Activated CD4-positive, alpha-beta memory T cell treated with anti-CD3 and anti-CD28 coated beads for 36 hours (primary cell): ENCODE measurements at regions not wholly inside any gene's neighbourhood (a gene's known extent, or its start where the extent isn't known, plus 50 kb on each side); places are given as distances from the start of the nearest gene placed in this dataset.
"Not testable (repeated sequence)": the region's sequence is repeated elsewhere in the genome, so short reads cannot be mapped to it uniquely, and the experiment has no call there.

ENCODE experiments used
- CTCF ChIA-PET: fragments of 350-600 bp; sonication (Branson Sonifier 250); formaldehyde crosslinking; loops from one replicate; lab custom pipeline; 2021; ENCODE audit warnings: antibody characterized with exemption, inconsistent platforms; lab: Charles Lee
- POLR2A ChIA-PET: fragments of 350-600 bp; sonication (Branson Sonifier 250); formaldehyde crosslinking; loops from one replicate; lab custom pipeline; 2021; ENCODE audit warnings: antibody characterized with exemption; lab: Charles Lee
- DNase-seq: peaks from one replicate; pipeline ENCODE4 v3.0.0-alpha.2; 2020
- H3K27ac Mint-ChIP-seq: one replicate; pipeline ENCODE4 v1.8.0; 2021; ENCODE audit warnings: mixed read lengths
- H3K27me3 Mint-ChIP-seq: one replicate; pipeline ENCODE4 v1.8.0; 2021; ENCODE audit warnings: mixed read lengths
- H3K36me3 Mint-ChIP-seq: one replicate; pipeline ENCODE4 v1.8.0; 2021; ENCODE audit warnings: mixed read lengths
- H3K4me1 Mint-ChIP-seq: one replicate; pipeline ENCODE4 v1.8.0; 2021; ENCODE audit warnings: low read depth, mixed read lengths
- H3K4me3 Mint-ChIP-seq: one replicate; pipeline ENCODE4 v1.8.0; 2021; ENCODE audit warnings: mild to moderate bottlenecking, mixed read lengths
- H3K9me3 Mint-ChIP-seq: one replicate; pipeline ENCODE4 v1.8.0; 2021; ENCODE audit warnings: mixed read lengths
- intact Hi-C: fragments of 100-400 bp; cut with micrococcal nuclease; formaldehyde crosslinking; loops from one replicate; pipeline ENCODE4 v1.15.1; 2023

DNA sequence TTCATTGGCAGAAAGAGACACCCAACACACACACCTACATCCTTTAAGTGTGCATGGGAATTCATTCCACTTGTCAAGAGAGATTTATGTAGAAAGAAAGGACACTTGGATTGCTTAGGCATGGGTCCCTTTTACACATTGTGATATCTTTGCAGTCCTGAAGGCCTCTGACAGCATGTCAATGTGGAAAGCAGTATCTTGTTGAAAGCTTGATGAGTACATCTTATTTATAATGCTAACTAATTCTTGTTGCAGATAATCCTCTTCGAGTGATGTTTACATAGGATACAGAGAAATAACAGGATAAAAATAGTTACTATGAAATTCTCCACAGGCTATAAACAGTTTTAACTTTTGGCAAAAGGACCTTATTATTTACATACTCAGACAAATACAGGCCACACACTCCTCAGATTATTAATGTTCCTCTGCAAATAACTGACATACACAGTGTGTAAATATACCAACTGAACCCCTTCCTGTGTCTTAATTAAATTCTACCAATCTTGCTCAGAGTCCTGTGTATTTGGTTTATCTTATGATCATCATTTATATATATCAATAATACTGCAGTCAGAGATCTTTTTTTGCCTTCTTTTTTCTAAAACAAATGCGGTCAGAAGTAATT is 111.8 kb upstream of the DIO2 start:
- Mint-ChIP-seq H3K9me3 (peaks cover 15% of the 10 kb centered on the region), H3K4me3 (no peak overlapping the region), H3K4me1 (no peaks in the 10 kb centered on the region), H3K36me3 (no peaks in the 10 kb centered on the region), H3K27ac (no peak overlapping the region), H3K27me3 (no peaks in the 10 kb centered on the region)
- ChIA-PET CTCF (no interaction called here), POLR2A (no interaction called here)
- no peak for DNase-seq
- intact Hi-C loops: no loop called here

DNA sequence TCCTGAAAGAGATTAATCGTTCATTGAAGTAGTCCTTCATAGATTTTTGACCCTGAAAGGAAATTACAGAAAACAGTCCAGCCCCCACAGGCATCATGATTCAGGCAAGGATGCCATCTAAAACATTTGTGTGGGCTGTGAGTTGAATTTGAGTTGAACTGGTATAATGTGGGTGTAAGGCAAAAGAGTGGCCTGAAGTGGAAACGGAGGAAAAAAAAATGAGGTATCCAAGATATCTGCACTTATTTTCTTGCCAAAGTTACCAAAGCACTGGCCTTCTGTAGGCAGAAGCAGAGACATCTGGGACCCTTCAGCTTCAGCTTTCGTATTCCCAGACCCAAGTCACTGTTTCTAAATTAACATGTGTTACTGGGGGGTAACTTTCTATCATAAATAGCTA is 105.1 kb upstream of the DIO2 start:
- Mint-ChIP-seq H3K4me3 (no peak overlapping the region), H3K27me3 (no peaks in the 10 kb centered on the region), H3K27ac (no peak overlapping the region), H3K9me3 (peaks cover 15% of the 10 kb centered on the region), H3K4me1 (no peaks in the 10 kb centered on the region), H3K36me3 (no peaks in the 10 kb centered on the region)
- ChIA-PET CTCF (no interaction called here), POLR2A (no interaction called here)
- no peak for DNase-seq
- intact Hi-C loops: no loop called here

DNA sequence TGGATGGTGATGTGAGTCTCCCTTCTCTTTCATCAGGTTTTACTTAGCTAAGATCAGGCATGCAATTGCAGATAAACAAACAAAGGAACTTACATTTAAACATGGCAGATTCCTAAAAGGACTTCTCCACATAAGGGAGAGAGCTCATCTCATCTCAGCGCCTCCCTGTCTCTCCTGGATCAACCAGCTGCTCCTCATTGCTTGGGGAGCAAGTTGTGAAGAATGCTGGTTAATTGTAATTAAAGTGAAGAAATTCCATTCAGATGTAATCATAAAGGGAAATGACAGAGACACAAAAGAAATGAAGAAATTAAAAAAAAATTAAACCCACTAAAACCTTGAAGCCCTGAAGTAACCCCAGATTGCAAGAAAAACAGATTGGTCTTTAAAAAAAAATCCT is 104.4 kb upstream of the DIO2 start:
- no peaks in the 10 kb centered on the region for H3K27me3 Mint-ChIP-seq
- H3K4me3 Mint-ChIP-seq: no peak overlapping the region
- H3K27ac Mint-ChIP-seq: no peak overlapping the region
- no peaks in the 10 kb centered on the region for H3K36me3 Mint-ChIP-seq
- H3K9me3 Mint-ChIP-seq: peaks cover 14% of the 10 kb centered on the region
- no peaks in the 10 kb centered on the region for H3K4me1 Mint-ChIP-seq
- ChIA-PET CTCF (interaction anchor here (0.6 kb wide), 2 partner anchors 27 to 50 kb away, joined by 3 to 4 read pairs; no protein-coding TSS in a partner anchor), POLR2A (no interaction called here)
- intact Hi-C loops: no loop called here
- DNase-seq: no peak

DNA sequence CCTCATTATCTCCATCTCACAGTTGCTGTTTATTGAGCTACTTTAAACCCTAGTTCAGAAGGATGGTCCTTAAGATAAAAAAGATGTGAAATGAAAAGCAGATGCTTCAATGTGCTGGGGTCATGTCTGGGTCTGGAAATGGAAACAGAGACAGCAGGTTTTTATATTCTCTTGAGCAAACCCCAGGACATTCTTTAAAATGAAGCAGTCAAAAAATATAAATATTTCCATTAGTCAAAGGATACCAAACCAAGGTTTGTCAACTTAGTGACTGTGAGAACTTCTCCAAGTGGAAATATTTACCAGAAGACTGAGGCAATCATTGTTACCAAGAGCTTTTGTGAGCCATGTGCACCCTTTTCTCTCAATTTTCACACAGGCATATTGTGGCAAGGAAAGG is 102.5 kb upstream of the DIO2 start:
- H3K4me3 Mint-ChIP-seq: no peak overlapping the region
- H3K9me3 Mint-ChIP-seq: peaks cover 7% of the 10 kb centered on the region
- H3K4me1 Mint-ChIP-seq: no peaks in the 10 kb centered on the region
- intact Hi-C loops: no loop called here
- CTCF ChIA-PET: no interaction called here
- POLR2A ChIA-PET: no interaction called here
- H3K36me3 Mint-ChIP-seq: no peaks in the 10 kb centered on the region
- no peaks in the 10 kb centered on the region for H3K27me3 Mint-ChIP-seq
- no peak overlapping the region for H3K27ac Mint-ChIP-seq
- no peak for DNase-seq

DNA sequence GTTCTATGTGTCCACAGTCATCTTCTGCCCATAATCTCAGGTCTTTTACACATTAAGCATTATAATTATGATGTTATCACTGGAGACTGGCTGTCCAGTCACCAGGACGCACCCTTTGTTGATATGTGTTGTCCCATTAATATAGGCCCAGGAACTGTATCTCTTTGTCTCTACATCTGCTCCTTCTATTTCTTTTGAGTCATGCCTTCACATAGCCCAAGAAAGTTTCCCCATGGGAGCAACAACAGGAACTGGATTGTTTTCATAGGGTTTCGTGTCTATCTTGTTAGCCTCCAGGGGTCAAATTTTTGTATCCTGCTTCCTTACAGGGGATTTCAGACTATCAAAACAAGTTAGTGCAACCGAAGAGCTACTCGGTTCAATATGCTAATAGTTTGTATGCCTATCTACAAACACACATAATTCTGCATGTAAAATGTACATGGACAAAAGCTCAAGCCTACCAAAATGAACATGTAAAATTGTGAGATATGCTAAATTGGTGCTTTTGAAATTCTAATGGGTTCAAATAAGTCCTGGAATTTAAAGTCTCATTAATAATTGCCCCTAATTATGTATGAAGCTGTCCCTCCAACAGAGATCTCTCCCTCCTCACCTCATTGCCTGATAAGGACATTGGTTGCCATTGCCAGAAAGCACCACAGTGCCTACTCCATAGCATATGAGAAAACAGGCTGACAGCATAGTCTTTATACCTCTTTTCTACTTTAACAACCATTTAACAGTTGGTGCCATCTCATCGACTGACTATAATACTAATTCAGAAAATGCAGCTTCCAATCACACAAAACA is 99.8 kb upstream of the DIO2 start:
- H3K36me3 Mint-ChIP-seq: no peaks in the 10 kb centered on the region
- CTCF ChIA-PET: no interaction called here

GRCh38 chr14:80304125-80304766 is 92.9 kb upstream of the DIO2 start:
- H3K27ac Mint-ChIP-seq: no peak overlapping the region
- intact Hi-C loops: no loop called here
- H3K9me3 Mint-ChIP-seq: peaks cover 3% of the 10 kb centered on the region
- no peak for DNase-seq
- CTCF ChIA-PET: no interaction called here
- POLR2A ChIA-PET: no interaction called here
- H3K4me1 Mint-ChIP-seq: no peaks in the 10 kb centered on the region
- H3K36me3 Mint-ChIP-seq: no peaks in the 10 kb centered on the region
- H3K4me3 Mint-ChIP-seq: no peak overlapping the region
- no peaks in the 10 kb centered on the region for H3K27me3 Mint-ChIP-seq

More for the DNA sequence above, 99.8 kb upstream of the DIO2 start:
- POLR2A ChIA-PET: no interaction called here
- intact Hi-C loops: no loop called here
- Mint-ChIP-seq H3K4me3 (no peak overlapping the region), H3K27ac (no peak overlapping the region), H3K27me3 (no peaks in the 10 kb centered on the region), H3K4me1 (no peaks in the 10 kb centered on the region), H3K9me3 (peaks cover 7% of the 10 kb centered on the region)
- no peak for DNase-seq

- H3K36me3 Mint-ChIP-seq: no peaks in the 10 kb centered on the region
- ChIA-PET CTCF (no interaction called here), POLR2A (no interaction called here)
- H3K9me3 Mint-ChIP-seq: peaks cover 9% of the 10 kb centered on the region
- DNase-seq: no peak
- no peaks in the 10 kb centered on the region for H3K4me1 Mint-ChIP-seq
- H3K4me3 Mint-ChIP-seq: no peak overlapping the region
- no peaks in the 10 kb centered on the region for H3K27me3 Mint-ChIP-seq
- no peak overlapping the region for H3K27ac Mint-ChIP-seq
- intact Hi-C loops: no loop called here
Measured at GRCh38 chr14:80300351-80300750, 89.0 kb upstream of the DIO2 start.

DNA sequence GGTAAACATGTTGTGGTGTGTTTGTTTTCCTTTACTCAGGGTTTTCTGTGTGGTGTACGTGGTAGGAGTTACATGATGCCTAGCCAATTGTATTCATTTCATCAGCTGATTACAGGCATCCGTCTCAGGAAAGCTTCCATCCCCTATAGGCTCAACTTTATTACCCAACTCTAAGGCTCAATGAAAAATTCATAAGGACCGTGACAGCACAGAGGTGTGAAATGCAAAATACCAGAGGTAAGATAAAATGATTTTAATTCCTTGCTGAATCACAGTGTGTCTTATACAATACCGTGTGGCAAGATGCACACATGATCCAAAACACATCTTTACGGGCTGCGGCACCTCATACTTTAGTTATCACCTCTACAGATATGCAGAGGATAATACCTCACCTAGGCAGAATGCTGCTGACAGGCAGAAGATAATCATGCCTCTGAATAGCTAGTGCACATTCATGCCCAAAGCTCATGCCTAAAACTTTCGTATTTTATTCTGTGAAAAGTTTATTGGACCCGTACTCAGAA is 87.2 kb upstream of the DIO2 start:
- Mint-ChIP-seq H3K36me3 (no peaks in the 10 kb centered on the region), H3K27me3 (no peaks in the 10 kb centered on the region), H3K9me3 (peaks cover 14% of the 10 kb centered on the region), H3K4me1 (no peaks in the 10 kb centered on the region), H3K4me3 (no peak overlapping the region), H3K27ac (no peak overlapping the region)
- ChIA-PET CTCF (no interaction called here), POLR2A (no interaction called here)
- DNase-seq: no peak
- intact Hi-C loops: no loop called here

- Mint-ChIP-seq H3K27me3 (no peaks in the 10 kb centered on the region), H3K9me3 (peaks cover 4% of the 10 kb centered on the region), H3K4me1 (no peaks in the 10 kb centered on the region), H3K4me3 (no peak overlapping the region), H3K36me3 (no peaks in the 10 kb centered on the region), H3K27ac (no peak overlapping the region)
- no peak for DNase-seq
- ChIA-PET CTCF (no interaction called here), POLR2A (no interaction called here)
- intact Hi-C loops: no loop called here
Measured at GRCh38 chr14:80291101-80291500, 79.8 kb upstream of the DIO2 start.

DNA sequence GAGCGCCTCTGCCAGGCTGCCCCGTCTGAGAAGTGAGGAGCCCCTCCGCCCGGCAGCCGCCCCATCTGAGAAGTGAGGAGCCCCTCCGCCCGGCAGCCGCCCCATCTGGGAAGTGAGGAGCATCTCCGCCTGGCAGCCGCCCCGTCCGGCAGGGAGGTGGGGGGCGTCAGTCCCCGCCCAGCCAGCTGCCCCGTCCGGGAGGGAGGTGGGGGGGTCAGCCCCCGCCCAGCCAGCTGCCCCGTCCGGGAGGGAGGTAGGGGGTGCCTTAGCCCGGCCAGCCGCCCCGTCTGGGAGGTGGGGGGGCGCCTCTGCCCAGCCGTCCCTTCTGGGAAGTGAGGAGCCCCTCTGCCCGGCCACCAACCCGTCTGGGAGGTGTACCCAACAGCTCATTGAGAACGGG is 75.4 kb upstream of the DIO2 start:
- H3K27me3 Mint-ChIP-seq, intact Hi-C loops: not testable (repeated sequence)

DNA sequence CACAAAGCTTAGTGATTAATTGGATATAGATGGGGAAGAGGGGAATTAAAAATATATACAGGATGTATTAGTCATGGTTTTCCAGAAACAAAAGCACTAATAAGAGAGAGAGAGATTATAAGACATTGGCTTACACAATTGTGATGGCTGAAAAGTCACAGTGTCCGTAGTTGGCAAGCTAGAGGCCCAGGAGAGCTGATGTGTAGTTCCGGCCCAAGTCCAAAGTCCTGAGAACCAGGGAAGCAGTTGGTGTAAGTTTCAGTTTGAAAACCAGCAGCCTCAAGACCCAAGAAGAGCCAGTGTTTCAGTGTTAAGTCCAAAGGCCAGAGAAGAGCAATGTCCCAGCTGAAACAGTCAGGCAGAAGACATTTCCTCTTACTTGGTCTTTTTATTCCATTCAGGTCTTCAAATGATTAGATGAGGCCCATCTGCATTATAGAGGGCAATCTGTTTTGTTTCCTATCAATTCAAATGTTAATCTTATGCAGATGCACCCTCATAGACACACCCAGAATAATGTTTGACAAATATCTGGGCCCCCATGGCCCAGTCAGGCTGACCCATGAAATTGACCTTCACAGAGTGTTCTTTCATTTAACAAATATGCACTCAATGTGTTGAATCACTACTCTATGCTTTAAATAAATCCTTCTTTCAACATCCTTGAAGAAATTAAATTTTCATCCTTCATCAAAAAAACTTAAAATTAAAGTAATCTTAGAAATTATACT is 67.2 kb upstream of the DIO2 start:
- no peaks in the 10 kb centered on the region for H3K4me1 Mint-ChIP-seq

More for the DNA sequence above, 75.4 kb upstream of the DIO2 start:
- POLR2A ChIA-PET, CTCF ChIA-PET, DNase-seq, H3K4me3 Mint-ChIP-seq, H3K36me3 Mint-ChIP-seq, H3K27ac Mint-ChIP-seq, H3K4me1 Mint-ChIP-seq: not testable (repeated sequence)
- H3K9me3 Mint-ChIP-seq: peaks cover 12% of the 10 kb centered on the region

More for the DNA sequence above, 67.2 kb upstream of the DIO2 start:
- intact Hi-C loops: no loop called here
- Mint-ChIP-seq H3K4me3 (no peak overlapping the region), H3K9me3 (peaks cover 1% of the 10 kb centered on the region), H3K36me3 (no peaks in the 10 kb centered on the region), H3K27ac (no peak overlapping the region), H3K27me3 (no peaks in the 10 kb centered on the region)
- CTCF ChIA-PET: no interaction called here
- no peak for DNase-seq
- POLR2A ChIA-PET: no interaction called here
